Kidney epithelial cell (primary cell): ENCODE measurements at regions not wholly inside any gene's neighbourhood (a gene's known extent, or its start where the extent isn't known, plus 50 kb on each side); places are given as distances from the start of the nearest gene placed in this dataset.

ENCODE experiments used
- DNase-seq: peaks from one replicate; pipeline ENCODE4 v3.0.0-alpha.2; 2010; ENCODE audit warnings: low read depth
- H3K27me3 ChIP-seq: 2 replicates; pipeline ENCODE4 v1.6.0; 2011; ENCODE audit warnings: low read length; ENCODE audit not compliant: control insufficient read depth, insufficient read depth
- H3K36me3 ChIP-seq: 2 replicates; pipeline ENCODE4 v1.5.1; 2011; ENCODE audit warnings: low read length; ENCODE audit not compliant: control insufficient read depth, insufficient read depth
- H3K4me3 ChIP-seq: 2 replicates; pipeline ENCODE4 v1.5.1; 2011; ENCODE audit warnings: low read depth, mild to moderate bottlenecking, control low read depth, low read length
- TF ChIP-seq, protein P1 (sequence below): IDR thresholded peaks from 2 replicates; pipeline ENCODE4 v1.5.1; 2011; ENCODE audit warnings: mild to moderate bottlenecking, moderate library complexity, low read length, control low read depth, inconsistent platforms; ENCODE audit not compliant: insufficient read depth, poor library complexity, severe bottlenecking

DNA sequence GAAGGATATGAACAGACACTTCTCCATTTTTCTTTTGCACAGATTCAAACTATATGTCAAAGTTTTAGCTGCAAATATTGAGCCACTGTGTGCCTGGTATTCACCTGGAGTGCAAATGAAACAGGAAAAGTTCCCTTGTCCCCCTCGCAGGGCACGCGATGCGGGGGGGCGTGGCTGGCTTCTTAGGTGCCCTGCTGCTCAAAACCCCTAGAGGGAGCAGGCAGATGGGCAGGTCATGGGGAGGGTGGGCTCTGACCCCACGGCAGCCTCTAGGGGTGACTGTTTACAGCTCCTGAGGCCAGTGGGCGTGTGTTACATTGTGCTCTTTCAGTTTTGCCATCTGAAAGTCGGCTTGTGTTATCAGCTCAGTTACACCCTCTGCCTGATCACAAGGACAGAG lies 931.2 kb upstream of the B3GALT2 start:
- no peak for DNase-seq

DNA sequence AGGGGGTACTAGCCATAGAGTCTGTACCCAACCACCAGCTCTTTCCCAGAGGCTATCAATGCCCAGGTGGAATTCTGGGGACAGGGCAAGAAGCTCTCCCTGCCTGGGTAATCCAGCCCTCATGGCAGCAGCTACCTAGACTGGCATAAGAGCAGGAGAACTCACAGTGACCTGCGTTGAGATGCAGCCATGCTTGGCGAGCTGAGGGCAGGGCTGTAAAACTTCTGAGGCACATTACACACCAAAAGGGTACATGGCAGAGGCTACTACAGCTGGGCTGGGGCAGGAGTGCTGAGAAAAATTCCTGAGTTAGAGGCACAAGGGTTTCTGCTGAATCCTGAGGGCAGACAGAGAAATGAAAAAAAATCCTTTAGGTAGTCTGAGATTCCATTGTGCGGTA lies 927.9 kb upstream of the B3GALT2 start:
- Histone ChIP-seq H3K4me3 (no peak overlapping the region), H3K27me3 (no peaks in the 10 kb centered on the region), H3K36me3 (no peaks in the 10 kb centered on the region)
- TF ChIP-seq, protein P1, sequence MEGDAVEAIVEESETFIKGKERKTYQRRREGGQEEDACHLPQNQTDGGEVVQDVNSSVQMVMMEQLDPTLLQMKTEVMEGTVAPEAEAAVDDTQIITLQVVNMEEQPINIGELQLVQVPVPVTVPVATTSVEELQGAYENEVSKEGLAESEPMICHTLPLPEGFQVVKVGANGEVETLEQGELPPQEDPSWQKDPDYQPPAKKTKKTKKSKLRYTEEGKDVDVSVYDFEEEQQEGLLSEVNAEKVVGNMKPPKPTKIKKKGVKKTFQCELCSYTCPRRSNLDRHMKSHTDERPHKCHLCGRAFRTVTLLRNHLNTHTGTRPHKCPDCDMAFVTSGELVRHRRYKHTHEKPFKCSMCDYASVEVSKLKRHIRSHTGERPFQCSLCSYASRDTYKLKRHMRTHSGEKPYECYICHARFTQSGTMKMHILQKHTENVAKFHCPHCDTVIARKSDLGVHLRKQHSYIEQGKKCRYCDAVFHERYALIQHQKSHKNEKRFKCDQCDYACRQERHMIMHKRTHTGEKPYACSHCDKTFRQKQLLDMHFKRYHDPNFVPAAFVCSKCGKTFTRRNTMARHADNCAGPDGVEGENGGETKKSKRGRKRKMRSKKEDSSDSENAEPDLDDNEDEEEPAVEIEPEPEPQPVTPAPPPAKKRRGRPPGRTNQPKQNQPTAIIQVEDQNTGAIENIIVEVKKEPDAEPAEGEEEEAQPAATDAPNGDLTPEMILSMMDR: no peak
- no peak for DNase-seq

More for the DNA sequence above, 931.2 kb upstream of the B3GALT2 start:
- no peaks in the 10 kb centered on the region for H3K27me3 ChIP-seq
- TF ChIP-seq, protein P1: no peak
- H3K36me3 ChIP-seq: no peaks in the 10 kb centered on the region
- no peak overlapping the region for H3K4me3 ChIP-seq

DNA sequence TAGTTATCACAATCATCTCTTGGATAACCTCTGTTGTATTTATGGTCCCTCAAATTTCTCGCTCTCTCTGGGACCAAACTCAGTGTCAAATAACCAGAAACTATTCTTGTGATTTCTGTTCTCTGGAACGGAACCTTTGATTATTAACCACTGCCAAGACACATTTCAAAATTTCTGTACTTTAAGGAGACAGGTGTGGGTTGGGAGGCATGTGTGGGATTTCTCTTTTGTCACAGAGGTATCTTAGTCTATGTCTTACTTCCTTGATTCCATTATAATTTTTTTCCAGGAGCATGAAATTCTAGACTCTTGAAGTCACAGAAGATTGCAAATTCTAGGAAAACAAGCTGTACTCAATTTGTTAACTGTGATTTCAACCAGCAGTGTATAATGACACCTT lies 919.0 kb upstream of the B3GALT2 start:
- Histone ChIP-seq H3K36me3 (no peaks in the 10 kb centered on the region), H3K4me3 (no peak overlapping the region), H3K27me3 (no peaks in the 10 kb centered on the region)
- TF ChIP-seq, protein P1: no peak
- DNase-seq: no peak

DNA sequence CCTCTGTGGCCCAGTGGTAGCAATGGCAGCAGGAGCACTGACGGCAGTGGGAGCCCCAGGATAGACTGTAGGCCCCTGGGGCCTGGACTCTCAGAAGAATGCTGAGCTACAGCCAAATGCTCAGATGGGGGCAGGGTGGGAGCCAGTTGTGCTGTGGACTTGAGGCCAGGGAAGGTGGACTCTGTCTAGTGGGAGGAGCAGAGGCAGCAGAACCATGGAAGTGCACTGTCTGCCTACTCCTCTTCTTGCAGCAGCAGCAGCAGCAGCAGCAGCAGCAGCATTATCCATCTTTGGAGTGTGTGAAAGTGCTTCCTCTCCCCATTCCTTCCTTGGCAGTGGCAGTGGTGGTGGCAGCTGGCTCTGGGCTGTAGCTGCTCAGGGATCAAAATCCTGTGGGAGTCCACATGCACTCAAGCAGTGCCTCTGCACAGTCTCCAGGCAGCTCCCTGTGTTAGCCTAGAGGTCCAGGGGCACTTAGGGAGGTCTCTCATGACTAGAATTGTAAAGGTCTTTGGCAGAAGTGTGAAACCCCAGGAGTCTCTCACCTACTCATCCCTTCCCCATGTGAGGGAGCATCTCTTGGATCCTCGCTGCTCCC lies 917.9 kb upstream of the B3GALT2 start:
- DNase-seq: no peak
- H3K36me3 ChIP-seq: no peaks in the 10 kb centered on the region
- H3K4me3 ChIP-seq: no peak overlapping the region
- no peaks in the 10 kb centered on the region for H3K27me3 ChIP-seq
- TF ChIP-seq, protein P1: no peak

DNA sequence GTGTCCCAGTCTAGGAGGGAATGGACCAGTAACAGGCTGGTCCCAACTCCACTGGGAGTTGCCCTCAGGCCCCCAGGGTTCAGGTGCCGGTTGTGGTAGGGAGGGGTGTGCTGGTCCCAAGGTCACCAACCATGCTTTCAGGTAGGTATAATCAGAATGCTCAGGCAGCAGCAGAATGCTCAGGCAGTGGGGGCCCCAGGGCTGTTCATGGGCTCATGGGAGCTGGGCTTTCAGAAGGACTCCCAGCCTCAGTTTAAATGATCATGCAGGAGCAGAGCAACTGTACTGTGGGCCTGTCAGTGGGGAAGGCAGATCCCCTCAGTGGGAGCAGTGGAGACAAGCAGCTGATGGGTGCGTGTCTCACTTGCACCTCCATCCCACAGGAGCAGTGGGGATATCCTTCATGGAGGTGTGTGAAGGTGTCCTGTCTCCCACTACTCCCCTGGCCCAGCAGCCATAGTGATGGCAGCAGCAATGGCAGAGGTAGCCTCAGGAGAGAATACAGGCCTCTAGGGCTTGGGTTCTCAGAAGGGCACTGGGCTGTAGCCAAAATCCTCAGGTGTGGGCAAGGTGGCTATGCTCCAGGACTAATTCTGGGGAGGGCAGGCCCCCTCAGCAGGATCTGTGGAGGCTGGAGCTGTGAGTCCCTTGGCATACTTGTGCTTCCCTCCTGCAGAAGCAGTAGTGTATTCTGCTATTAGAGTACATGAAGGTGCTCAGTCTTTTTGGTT lies 917.3 kb upstream of the B3GALT2 start:
- Histone ChIP-seq H3K4me3 (no peak overlapping the region), H3K36me3 (no peaks in the 10 kb centered on the region), H3K27me3 (no peaks in the 10 kb centered on the region)
- TF ChIP-seq, protein P1: no peak
- DNase-seq: no peak

DNA sequence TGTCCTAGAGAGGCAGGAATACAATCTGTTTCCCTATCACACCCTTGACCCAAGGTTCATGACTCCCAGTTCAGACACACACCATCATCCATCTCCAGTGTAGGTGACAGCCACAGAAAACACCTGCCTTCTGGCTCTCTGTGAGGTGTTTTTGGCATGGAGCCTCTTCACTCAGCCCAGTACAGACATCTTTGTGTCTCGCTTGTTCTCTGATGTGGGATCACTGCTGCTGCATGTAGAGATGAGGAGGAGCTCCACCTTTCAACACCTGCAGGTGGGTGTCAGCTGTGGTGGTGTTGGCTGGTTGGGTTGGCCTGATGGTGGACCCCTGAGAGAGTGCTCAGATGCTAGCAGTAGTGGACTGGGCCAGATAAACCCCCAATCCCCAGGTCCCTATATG lies 916.7 kb upstream of the B3GALT2 start:
- H3K4me3 ChIP-seq: no peak overlapping the region
- H3K27me3 ChIP-seq: no peaks in the 10 kb centered on the region
- TF ChIP-seq, protein P1: no peak
- H3K36me3 ChIP-seq: no peaks in the 10 kb centered on the region
- no peak for DNase-seq
